Thyroid gland (tissue), 4 donors: ENCODE measurements at regions not wholly inside any gene's neighbourhood (a gene's known extent, or its start where the extent isn't known, plus 50 kb on each side); places are given as distances from the start of the nearest gene placed in this dataset.

Experiments used
- POLR2A ChIP-seq, 2 donors: fragments of 450-650 bp; IDR thresholded peaks; one replicate each; pipeline ENCODE4 v1.6.1; 2017; ENCODE audit warnings: antibody characterized with exemption in 2 of 2, mild to moderate bottlenecking in 2 of 2, moderate library complexity in 1 of 2
- TF ChIP-seq, protein P1 (sequence below), 6 experiments: fragments of 200-600 bp in 3 of 6; fragments of 450-650 bp in 3 of 6; sonication (generic) in 3 of 6; IDR thresholded peaks; one replicate each; pipeline ENCODE4 v1.5.1; 2016 to 2019; ENCODE audit warnings: antibody characterized with exemption in 6 of 6, mild to moderate bottlenecking in 2 of 6, inconsistent platforms in 1 of 6, moderate library complexity in 1 of 6

- TF ChIP-seq, protein P1, sequence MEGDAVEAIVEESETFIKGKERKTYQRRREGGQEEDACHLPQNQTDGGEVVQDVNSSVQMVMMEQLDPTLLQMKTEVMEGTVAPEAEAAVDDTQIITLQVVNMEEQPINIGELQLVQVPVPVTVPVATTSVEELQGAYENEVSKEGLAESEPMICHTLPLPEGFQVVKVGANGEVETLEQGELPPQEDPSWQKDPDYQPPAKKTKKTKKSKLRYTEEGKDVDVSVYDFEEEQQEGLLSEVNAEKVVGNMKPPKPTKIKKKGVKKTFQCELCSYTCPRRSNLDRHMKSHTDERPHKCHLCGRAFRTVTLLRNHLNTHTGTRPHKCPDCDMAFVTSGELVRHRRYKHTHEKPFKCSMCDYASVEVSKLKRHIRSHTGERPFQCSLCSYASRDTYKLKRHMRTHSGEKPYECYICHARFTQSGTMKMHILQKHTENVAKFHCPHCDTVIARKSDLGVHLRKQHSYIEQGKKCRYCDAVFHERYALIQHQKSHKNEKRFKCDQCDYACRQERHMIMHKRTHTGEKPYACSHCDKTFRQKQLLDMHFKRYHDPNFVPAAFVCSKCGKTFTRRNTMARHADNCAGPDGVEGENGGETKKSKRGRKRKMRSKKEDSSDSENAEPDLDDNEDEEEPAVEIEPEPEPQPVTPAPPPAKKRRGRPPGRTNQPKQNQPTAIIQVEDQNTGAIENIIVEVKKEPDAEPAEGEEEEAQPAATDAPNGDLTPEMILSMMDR (IDR thresholded peaks at IDR 0.05): no peak
- TF ChIP-seq POLR2A (IDR thresholded peaks at IDR 0.05): no peak
Observed at GRCh38 chr3:139771331-139771730, 93.6 kb upstream of the NMNAT3 start.
